ENCODE measurements at regions not wholly inside any gene's neighbourhood (a gene's known extent, or its start where the extent isn't known, plus 50 kb on each side); places are given as distances from the start of the nearest gene placed in this dataset.

DNA sequence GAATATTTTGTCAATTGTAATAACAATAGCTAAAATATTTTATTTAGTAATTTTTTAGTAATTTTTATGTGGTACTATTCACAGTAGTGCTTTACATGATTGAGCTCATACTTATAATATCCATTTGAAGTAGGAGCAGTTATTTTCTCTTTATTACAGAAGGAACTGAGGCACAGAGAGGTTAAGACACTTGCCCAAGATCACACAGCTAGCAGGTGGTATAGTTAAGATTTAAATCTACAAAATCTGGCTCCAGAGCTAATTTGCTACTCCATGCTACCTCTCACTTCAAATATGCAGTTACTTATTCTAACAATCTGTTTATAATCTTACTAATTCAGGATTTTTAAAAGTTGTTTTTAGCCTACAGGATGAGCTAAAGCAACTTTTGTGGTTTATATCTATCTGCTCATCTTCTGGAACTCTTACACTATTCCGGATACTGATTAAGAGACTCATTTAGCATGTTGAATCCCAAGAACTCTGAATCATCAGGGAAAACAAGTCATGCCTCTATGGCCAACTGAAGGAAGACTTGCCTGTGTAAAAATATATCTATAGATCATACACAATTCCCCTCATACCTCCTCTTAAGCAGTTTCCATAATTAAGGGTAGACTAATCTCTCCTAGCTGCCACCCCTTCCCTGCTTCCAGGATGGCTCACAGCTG lies 324.2 kb downstream of the UBE3D start:
- ATAC-seq, result no peak
- TF ChIP-seq, protein P1, sequence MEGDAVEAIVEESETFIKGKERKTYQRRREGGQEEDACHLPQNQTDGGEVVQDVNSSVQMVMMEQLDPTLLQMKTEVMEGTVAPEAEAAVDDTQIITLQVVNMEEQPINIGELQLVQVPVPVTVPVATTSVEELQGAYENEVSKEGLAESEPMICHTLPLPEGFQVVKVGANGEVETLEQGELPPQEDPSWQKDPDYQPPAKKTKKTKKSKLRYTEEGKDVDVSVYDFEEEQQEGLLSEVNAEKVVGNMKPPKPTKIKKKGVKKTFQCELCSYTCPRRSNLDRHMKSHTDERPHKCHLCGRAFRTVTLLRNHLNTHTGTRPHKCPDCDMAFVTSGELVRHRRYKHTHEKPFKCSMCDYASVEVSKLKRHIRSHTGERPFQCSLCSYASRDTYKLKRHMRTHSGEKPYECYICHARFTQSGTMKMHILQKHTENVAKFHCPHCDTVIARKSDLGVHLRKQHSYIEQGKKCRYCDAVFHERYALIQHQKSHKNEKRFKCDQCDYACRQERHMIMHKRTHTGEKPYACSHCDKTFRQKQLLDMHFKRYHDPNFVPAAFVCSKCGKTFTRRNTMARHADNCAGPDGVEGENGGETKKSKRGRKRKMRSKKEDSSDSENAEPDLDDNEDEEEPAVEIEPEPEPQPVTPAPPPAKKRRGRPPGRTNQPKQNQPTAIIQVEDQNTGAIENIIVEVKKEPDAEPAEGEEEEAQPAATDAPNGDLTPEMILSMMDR (IDR thresholded peaks at IDR 0.05), result no peak
- no peaks in the 10 kb centered on the region for H3K36me3 ChIP-seq (ENCODE audit: insufficient read depth in 1 of 2, low read depth in 1 of 2)
- no peak for DNase-seq
- 75 to 86% (median 85%) methylated on average over 1 of the region's 1 CpG for WGBS, 3 donors
- H3K4me1 ChIP-seq, result no peaks in the 10 kb centered on the region
- H3K27ac ChIP-seq, result no peak overlapping the region
- H3K9me3 ChIP-seq, result no peaks in the 10 kb centered on the region
- H3K27me3 ChIP-seq (ENCODE audit: insufficient read depth in 3 of 3, low read length in 2 of 3), result no peaks in the 10 kb centered on the region
- intact Hi-C loops (cut with DNase I), result no loop called here
- H3K4me3 ChIP-seq, result no peak overlapping the region

- no peak for ATAC-seq
- no peak overlapping the region for H3K27ac ChIP-seq
- TF ChIP-seq, protein P1 (IDR thresholded peaks at IDR 0.05), result no peak
- DNase-seq, result no peak
- intact Hi-C loops (cut with DNase I), result no loop called here
- no peaks in the 10 kb centered on the region for H3K9me3 ChIP-seq
- 68 to 87% (median 72%) methylated on average over 3 of the region's 3 CpGs for WGBS, 3 donors
- H3K36me3 ChIP-seq (ENCODE audit: insufficient read depth in 1 of 2, low read depth in 1 of 2), result no peaks in the 10 kb centered on the region
- H3K4me3 ChIP-seq, result no peak overlapping the region
- no peaks in the 10 kb centered on the region for H3K4me1 ChIP-seq
- H3K27me3 ChIP-seq (ENCODE audit: insufficient read depth in 3 of 3, low read length in 2 of 3), result no peaks in the 10 kb centered on the region
Measured at GRCh38 chr6:82741996-82742385, 323.6 kb downstream of the UBE3D start.

- H3K9me3 ChIP-seq, result no peaks in the 10 kb centered on the region
- no peaks in the 10 kb centered on the region for H3K36me3 ChIP-seq (ENCODE audit: insufficient read depth in 1 of 2, low read depth in 1 of 2)
- no peaks in the 10 kb centered on the region for H3K27me3 ChIP-seq (ENCODE audit: insufficient read depth in 3 of 3, low read length in 2 of 3)
- no peaks in the 10 kb centered on the region for H3K4me1 ChIP-seq
- no peak overlapping the region for H3K27ac ChIP-seq
- WGBS, 3 donors, result 66 to 72% (median 67%) methylated on average over 1 of the region's 1 CpG
- H3K4me3 ChIP-seq, result no peak overlapping the region
- DNase-seq (no peak), ATAC-seq (no peak)
- intact Hi-C loops (cut with DNase I), result no loop called here
- TF ChIP-seq, protein P1 (IDR thresholded peaks at IDR 0.05), result no peak
Measured at GRCh38 chr6:82744286-82745015, 321.2 kb downstream of the UBE3D start.

DNA sequence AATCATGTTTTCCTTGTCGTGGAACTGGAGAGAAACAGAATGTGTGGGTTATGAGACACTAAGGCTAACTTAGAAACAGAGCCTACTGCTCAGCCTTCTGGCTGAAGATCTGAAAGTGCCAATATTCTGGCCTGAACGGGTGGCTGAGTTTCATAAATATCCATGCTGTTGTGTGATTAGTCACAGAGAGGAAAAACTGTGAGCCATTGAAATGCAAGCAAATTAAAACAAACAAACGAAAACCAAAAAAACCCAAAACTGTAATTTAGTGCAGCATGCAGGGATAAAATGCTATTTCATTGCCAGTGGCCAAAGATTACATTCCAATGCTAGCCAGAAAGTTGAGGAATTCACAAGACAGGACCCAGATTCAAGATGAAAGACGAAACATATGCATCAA lies 315.1 kb downstream of the UBE3D start:
- H3K36me3 ChIP-seq (ENCODE audit: insufficient read depth in 1 of 2, low read depth in 1 of 2), result no peaks in the 10 kb centered on the region
- ATAC-seq (no peak), DNase-seq (no peak)
- no peaks in the 10 kb centered on the region for H3K27me3 ChIP-seq (ENCODE audit: insufficient read depth in 3 of 3, low read length in 2 of 3)
- TF ChIP-seq, protein P1 (IDR thresholded peaks at IDR 0.05), result no peak
- H3K27ac ChIP-seq, result no peak overlapping the region
- H3K9me3 ChIP-seq, result no peaks in the 10 kb centered on the region
- WGBS, 3 donors, result 28 to 45% (median 36%) methylated on average over 4 of the region's 4 CpGs
- H3K4me3 ChIP-seq, result no peak overlapping the region
- no peaks in the 10 kb centered on the region for H3K4me1 ChIP-seq
- intact Hi-C loops (cut with DNase I), result no loop called here

Measured in psoas muscle (tissue), 7 donors.